ENCODE measurements at regions not wholly inside any gene's neighbourhood (a gene's known extent, or its start where the extent isn't known, plus 50 kb on each side); places are given as distances from the start of the nearest gene placed in this dataset.

GRCh38 chrX:37946197-37946596 is 60.2 kb upstream of the SYTL5 start:
- DNase-seq (ENCODE audit: low read depth), result no peak
- no peak for TF ChIP-seq CTCF (IDR thresholded peaks at IDR 0.05; ENCODE audit: insufficient read depth, low read length)
- no peak overlapping the region for H3K4me3 ChIP-seq (ENCODE audit: low read depth, low read length)

DNA sequence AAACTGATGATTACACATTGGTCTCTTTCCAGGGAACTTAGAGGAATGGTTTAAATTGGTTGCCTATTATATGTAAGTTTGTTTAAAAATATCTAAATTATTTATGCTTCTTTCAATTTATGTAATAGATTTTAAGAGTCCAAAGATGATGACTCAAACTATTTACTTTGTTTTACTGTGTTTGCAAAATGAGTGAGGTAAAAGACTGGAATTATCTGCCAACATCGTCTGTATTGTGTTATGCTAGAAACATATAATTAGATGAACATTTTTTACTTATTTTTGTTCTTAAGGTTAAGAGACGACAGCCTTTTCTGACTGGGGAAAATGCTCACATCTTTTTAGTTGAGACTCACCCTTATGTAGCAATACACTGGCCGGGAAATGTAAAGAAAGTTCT is 51.1 kb upstream of the SYTL5 start:
- no peak for TF ChIP-seq CTCF (IDR thresholded peaks at IDR 0.05; ENCODE audit: insufficient read depth, low read length)
- H3K4me3 ChIP-seq (ENCODE audit: low read depth, low read length), result no peak overlapping the region
- DNase-seq (ENCODE audit: low read depth), result no peak

DNA sequence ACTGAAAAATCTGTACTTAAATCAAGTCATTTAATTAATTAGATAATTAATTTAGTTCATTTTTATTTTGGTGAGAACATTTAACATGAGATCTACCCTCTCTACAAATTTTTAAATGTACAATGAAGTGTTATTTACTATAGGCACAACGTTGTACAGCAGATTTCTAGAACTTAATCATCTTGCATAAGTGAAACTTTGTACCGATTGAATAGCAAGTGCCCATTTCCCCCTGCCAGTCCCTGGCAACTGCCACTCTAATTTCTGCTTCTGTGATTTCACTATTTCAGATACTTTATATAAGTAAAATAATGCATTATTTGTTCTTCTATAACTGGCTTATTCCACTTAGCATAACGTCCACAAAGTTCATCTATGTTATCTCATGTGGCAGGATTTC is 50.1 kb upstream of the SYTL5 start:
- no peak overlapping the region for H3K4me3 ChIP-seq (ENCODE audit: low read depth, low read length)
- DNase-seq (ENCODE audit: low read depth), result no peak
- TF ChIP-seq CTCF (IDR thresholded peaks at IDR 0.05; ENCODE audit: insufficient read depth, low read length), result no peak
